ENCODE measurements at regions not wholly inside any gene's neighbourhood (a gene's known extent, or its start where the extent isn't known, plus 50 kb on each side); places are given as distances from the start of the nearest gene placed in this dataset.

- H3K9me3 Mint-ChIP-seq, result no peaks in the 10 kb centered on the region
- TF ChIP-seq CTCF (IDR thresholded peaks at IDR 0.05; ENCODE audit: unreplicated experiment), result no peak
- peaks cover 2% of the 10 kb centered on the region for H3K27me3 Mint-ChIP-seq (ENCODE audit: low read depth)
- peaks cover 5% of the 10 kb centered on the region for H3K4me1 Mint-ChIP-seq
- no peaks in the 10 kb centered on the region for H3K36me3 Mint-ChIP-seq
- no peak overlapping the region for H3K4me3 Mint-ChIP-seq
- no peak overlapping the region for H3K27ac Mint-ChIP-seq
- no peak for DNase-seq (ENCODE audit: low spot score in 2 of 2, unreplicated experiment in 2 of 2)
These were observed 119.2 kb upstream of the CTNNB1 start for GRCh38 chr3:41080141-41080540.

DNA sequence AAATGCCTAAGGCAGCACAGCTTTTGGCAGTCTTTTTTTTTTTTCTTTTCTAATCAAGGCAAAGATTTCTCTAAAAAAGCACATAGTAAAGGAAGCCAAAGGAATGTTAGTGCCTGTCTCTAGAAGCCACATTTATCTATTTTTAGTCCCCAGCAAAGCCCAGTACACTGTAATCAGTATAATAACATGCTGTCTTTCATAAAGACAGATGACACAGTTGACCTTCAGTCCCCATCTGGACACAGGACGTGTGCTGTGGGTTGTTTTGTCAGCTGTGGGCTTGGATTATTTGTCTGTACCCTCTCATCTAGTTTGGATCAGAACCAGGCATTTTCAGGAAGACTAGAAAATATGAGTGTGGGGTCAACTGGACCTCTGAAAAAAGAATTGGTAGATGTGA is 110.4 kb upstream of the CTNNB1 start:
- no peaks in the 10 kb centered on the region for H3K27me3 Mint-ChIP-seq (ENCODE audit: low read depth)

GRCh38 chr3:41089566-41089965 is 109.7 kb upstream of the CTNNB1 start:
- no peak for DNase-seq (ENCODE audit: low spot score in 2 of 2, unreplicated experiment in 2 of 2)
- peaks cover 5% of the 10 kb centered on the region for H3K4me1 Mint-ChIP-seq
- no peak for TF ChIP-seq CTCF (IDR thresholded peaks at IDR 0.05; ENCODE audit: unreplicated experiment)
- no peak overlapping the region for H3K27ac Mint-ChIP-seq
- H3K9me3 Mint-ChIP-seq, result no peaks in the 10 kb centered on the region
- no peaks in the 10 kb centered on the region for H3K36me3 Mint-ChIP-seq
- H3K27me3 Mint-ChIP-seq (ENCODE audit: low read depth), result no peaks in the 10 kb centered on the region
- no peak overlapping the region for H3K4me3 Mint-ChIP-seq

More for the DNA sequence above, 110.4 kb upstream of the CTNNB1 start:
- Mint-ChIP-seq H3K4me3 (no peak overlapping the region), H3K36me3 (no peaks in the 10 kb centered on the region), H3K4me1 (peaks cover 9% of the 10 kb centered on the region), H3K9me3 (no peaks in the 10 kb centered on the region), H3K27ac (no peak overlapping the region)
- no peak for TF ChIP-seq CTCF (IDR thresholded peaks at IDR 0.05; ENCODE audit: unreplicated experiment)
- no peak for DNase-seq (ENCODE audit: low spot score in 2 of 2, unreplicated experiment in 2 of 2)

DNA sequence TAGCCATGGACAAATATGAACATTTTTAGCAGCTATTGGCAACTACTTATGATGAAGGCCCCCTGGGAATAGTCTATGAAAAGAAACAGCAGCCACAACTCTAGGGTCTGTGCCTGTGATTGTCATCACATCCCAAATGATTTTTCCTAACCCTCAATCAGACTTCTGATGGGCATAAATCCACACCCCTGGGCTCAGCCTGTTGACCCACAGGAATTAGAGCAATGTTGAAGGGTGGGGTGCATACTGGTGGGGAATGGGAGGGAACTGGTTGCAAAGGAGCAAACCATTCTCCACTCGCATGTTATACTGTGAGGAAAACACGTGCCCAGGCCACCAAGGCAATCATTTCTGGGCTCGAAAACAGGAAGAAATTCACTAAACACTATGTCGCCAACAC is 106.5 kb upstream of the CTNNB1 start:
- Mint-ChIP-seq H3K27ac (no peak overlapping the region), H3K36me3 (no peaks in the 10 kb centered on the region), H3K9me3 (no peaks in the 10 kb centered on the region), H3K27me3 (ENCODE audit: low read depth) (no peaks in the 10 kb centered on the region), H3K4me1 (peaks cover 9% of the 10 kb centered on the region), H3K4me3 (no peak overlapping the region)
- TF ChIP-seq CTCF (IDR thresholded peaks at IDR 0.05; ENCODE audit: unreplicated experiment), result no peak
- no peak for DNase-seq (ENCODE audit: low spot score in 2 of 2, unreplicated experiment in 2 of 2)

DNA sequence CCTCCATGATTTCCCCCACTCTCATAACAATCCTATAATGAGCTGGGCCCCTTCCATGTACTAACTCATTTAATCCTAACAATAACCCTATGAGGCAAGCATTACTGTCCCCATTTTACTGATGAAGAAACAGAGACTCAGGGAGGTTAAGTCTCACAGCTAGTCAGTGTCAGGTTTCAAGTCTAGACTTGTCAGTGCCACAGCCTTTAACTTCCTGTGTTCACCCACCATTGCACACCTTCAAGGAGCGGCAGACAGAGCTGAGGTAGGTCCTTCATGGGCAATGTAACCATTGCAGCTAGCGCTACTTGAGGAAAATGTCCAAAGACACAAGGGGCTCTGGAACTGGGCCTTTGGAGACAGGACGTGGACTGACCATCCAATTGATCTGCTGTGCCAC is 105.8 kb upstream of the CTNNB1 start:
- no peak overlapping the region for H3K4me3 Mint-ChIP-seq
- H3K36me3 Mint-ChIP-seq, result no peaks in the 10 kb centered on the region
- H3K9me3 Mint-ChIP-seq, result no peaks in the 10 kb centered on the region
- DNase-seq (ENCODE audit: low spot score in 2 of 2, unreplicated experiment in 2 of 2), result no peak
- peaks cover 7% of the 10 kb centered on the region for H3K4me1 Mint-ChIP-seq
- H3K27ac Mint-ChIP-seq, result no peak overlapping the region
- no peak for TF ChIP-seq CTCF (IDR thresholded peaks at IDR 0.05; ENCODE audit: unreplicated experiment)
- H3K27me3 Mint-ChIP-seq (ENCODE audit: low read depth), result no peaks in the 10 kb centered on the region

DNA sequence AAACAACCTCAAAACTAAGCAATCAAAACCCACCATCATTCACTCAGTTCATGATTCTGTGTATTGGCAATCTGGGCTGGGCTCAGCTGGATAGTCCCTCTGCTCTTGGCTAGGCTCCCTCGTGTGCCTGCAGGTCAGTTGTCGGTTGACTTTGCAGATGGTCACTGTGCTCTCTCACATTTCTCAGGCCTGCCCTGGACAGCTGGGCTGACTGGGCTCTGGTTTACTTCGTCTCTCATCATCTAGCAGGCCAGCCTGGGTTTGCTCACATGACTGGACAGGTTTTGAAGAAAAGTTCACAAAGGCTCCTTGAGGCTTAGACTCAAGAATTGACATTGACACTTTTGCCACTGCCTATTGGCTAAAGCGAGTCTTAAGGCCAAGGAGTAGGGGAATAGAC is 105.0 kb upstream of the CTNNB1 start:
- no peaks in the 10 kb centered on the region for H3K27me3 Mint-ChIP-seq (ENCODE audit: low read depth)
- no peak for TF ChIP-seq CTCF (IDR thresholded peaks at IDR 0.05; ENCODE audit: unreplicated experiment)
- peaks cover 5% of the 10 kb centered on the region for H3K4me1 Mint-ChIP-seq
- no peak overlapping the region for H3K4me3 Mint-ChIP-seq
- H3K9me3 Mint-ChIP-seq, result no peaks in the 10 kb centered on the region
- no peaks in the 10 kb centered on the region for H3K36me3 Mint-ChIP-seq
- H3K27ac Mint-ChIP-seq, result no peak overlapping the region
- DNase-seq (ENCODE audit: low spot score in 2 of 2, unreplicated experiment in 2 of 2), result no peak
